ENCODE measurements at regions not wholly inside any gene's neighbourhood (a gene's known extent, or its start where the extent isn't known, plus 50 kb on each side); places are given as distances from the start of the nearest gene placed in this dataset.

DNA sequence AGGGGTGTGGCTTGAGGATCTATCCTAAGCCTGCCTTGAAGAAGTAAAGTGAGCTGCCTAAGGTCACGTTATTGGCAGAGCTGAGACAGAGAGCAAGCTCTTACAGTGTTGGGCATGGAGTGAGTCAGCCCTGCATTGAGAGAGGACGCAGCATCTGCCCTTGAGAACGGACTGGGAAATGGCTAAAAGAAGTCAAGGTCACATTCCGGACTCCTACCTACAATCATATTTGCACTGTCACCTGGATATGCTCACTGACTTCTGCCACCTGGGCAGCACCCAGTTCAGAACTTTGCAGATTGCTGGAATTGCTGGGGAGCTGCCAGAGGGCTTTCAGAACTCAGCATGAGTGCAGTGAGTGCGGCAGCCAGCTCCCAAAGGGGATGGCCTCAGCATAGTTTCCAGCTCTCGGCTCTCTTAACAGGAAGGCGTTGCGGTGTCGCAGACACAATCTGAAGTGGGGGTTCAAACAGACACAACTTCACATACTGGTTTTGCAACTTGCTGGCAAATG is 199.3 kb upstream of the SGK1 start:
- peaks cover 9% of the 10 kb centered on the region for H3K4me1 Mint-ChIP-seq
- no peaks in the 10 kb centered on the region for H3K27me3 Mint-ChIP-seq
- no peak overlapping the region for H3K27ac Mint-ChIP-seq
- no peak overlapping the region for H3K4me3 Mint-ChIP-seq
- H3K9me3 Mint-ChIP-seq = no peaks in the 10 kb centered on the region
- no peaks in the 10 kb centered on the region for H3K36me3 Mint-ChIP-seq (ENCODE audit: low read depth)
- no peak for ATAC-seq (replicated peaks)

DNA sequence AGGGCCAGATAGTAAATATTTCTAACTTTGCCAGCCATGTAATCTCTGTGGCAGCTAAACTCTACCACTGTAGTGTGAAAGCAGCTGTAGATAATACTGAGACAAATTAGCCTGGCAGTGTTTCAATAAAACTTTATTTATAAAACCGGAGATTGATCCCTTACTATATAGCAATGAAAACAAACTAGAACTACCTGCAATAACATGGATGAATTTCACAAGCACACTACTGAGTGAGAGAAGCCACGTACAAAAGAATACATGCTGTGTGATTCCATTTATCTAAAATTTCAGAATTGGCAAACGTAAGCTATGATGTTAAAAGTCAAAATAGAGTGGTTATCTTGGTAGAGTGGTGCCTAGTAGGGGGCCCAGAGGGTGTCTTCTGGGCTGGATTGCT is 198.7 kb upstream of the SGK1 start:
- no peak overlapping the region for H3K4me3 Mint-ChIP-seq
- H3K27ac Mint-ChIP-seq = no peak overlapping the region
- H3K36me3 Mint-ChIP-seq (ENCODE audit: low read depth) = no peaks in the 10 kb centered on the region
- peaks cover 9% of the 10 kb centered on the region for H3K4me1 Mint-ChIP-seq
- H3K27me3 Mint-ChIP-seq = no peaks in the 10 kb centered on the region
- ATAC-seq (replicated peaks) = no peak
- H3K9me3 Mint-ChIP-seq = no peaks in the 10 kb centered on the region

DNA sequence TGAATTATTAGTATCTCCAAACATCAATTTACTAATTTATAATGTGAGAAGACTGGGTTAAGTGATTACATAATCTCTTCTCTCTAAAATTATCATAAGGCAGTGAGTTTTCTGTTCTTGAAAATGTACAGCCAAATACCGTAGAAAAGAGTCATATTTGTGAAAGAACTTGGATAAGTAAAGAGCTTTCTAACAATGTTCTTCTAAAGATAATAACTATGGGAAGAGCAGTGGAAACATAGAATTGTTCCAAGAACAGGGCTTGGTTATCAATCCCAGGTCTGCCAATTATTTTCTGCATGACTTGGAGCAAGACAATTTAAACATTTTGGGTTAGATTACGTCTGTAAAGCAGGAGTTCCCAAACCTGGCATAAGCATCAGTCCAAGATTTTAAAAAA is 198.1 kb upstream of the SGK1 start:
- Mint-ChIP-seq H3K36me3 (ENCODE audit: low read depth) (no peaks in the 10 kb centered on the region), H3K27ac (no peak overlapping the region), H3K4me3 (no peak overlapping the region), H3K27me3 (no peaks in the 10 kb centered on the region), H3K4me1 (peaks cover 7% of the 10 kb centered on the region), H3K9me3 (no peaks in the 10 kb centered on the region)
- ATAC-seq (replicated peaks) = no peak

DNA sequence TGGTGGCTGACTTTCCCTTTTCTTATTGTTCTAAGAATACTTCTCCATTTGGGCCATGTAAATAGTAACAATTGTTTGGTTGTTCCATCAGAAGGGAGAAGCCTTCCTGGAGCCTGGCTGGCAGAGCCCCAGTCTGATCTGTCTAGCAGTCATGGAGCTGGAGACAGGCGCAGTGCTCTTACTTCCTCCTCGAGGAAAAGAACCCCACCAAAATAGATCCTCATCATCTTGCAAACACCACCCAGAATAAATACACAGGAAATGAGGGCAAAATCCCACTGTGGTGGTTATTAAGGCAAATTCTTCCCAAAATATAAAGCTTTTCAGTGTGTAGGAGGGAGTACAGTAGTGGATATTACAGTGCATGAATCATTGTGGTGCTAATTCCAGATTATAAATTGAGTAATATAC is 195.1 kb upstream of the SGK1 start:
- Mint-ChIP-seq H3K36me3 (ENCODE audit: low read depth) (no peaks in the 10 kb centered on the region), H3K4me1 (no peaks in the 10 kb centered on the region), H3K4me3 (no peak overlapping the region), H3K27ac (no peak overlapping the region), H3K9me3 (no peaks in the 10 kb centered on the region), H3K27me3 (no peaks in the 10 kb centered on the region)
- ATAC-seq (replicated peaks) = no peak

DNA sequence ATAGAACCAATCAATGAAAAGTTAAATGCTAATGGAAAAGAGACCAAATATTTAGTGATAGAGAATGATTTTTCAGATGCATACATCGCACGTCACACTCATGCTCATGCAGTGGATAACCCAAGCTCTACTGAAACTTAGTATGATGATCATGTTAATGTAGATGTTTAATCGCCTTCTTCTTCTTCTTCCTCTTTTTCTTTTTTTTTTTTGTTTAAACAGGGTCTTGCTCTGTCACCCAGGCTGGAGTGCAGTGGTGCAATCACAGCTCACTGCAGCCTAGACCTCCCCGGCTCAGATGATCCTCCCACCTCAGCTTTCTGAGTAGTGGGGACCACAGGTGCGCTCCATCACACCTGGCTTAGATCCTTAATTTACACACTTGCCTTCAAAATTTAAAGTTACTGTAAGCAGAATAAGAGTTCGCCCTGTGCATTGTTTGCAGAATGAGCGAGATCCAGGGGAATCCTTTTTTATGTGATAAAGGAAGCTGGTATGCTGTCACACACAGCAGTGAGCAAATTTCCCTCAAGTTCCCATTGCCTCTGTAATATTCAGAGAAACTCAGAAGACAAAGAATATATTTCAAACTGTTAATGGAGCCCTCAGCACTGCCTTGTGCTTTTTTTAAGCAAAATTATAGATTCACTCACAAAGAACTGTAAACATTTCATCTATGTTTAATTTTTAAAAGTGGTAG is 194.2 kb upstream of the SGK1 start:
- no peaks in the 10 kb centered on the region for H3K36me3 Mint-ChIP-seq (ENCODE audit: low read depth)
- no peaks in the 10 kb centered on the region for H3K4me1 Mint-ChIP-seq
- no peaks in the 10 kb centered on the region for H3K27me3 Mint-ChIP-seq
- no peak for ATAC-seq (replicated peaks)
- no peak overlapping the region for H3K4me3 Mint-ChIP-seq
- no peak overlapping the region for H3K27ac Mint-ChIP-seq
- no peaks in the 10 kb centered on the region for H3K9me3 Mint-ChIP-seq

DNA sequence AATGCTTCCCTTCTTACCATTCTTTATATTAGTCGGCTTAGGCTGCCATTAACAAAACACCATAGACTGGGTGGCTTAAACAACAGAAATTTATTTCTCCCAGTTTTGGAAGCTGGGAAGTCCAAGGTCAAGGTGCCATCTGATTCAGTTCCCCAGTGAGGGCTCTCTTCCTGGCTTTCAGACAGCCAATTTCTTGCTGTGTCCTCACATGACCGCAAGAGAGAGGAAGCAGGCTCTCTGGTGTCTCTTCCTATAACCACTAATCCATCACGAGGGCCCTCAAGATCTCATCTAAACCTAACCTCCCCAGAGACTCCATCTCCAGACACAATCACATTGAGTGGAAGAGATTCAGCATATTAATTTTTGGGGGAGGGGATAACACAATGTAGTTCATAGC is 193.0 kb upstream of the SGK1 start:
- Mint-ChIP-seq H3K27me3 (no peaks in the 10 kb centered on the region), H3K4me3 (no peak overlapping the region), H3K27ac (no peak overlapping the region), H3K4me1 (no peaks in the 10 kb centered on the region), H3K9me3 (no peaks in the 10 kb centered on the region), H3K36me3 (ENCODE audit: low read depth) (no peaks in the 10 kb centered on the region)
- no peak for ATAC-seq (replicated peaks)

DNA sequence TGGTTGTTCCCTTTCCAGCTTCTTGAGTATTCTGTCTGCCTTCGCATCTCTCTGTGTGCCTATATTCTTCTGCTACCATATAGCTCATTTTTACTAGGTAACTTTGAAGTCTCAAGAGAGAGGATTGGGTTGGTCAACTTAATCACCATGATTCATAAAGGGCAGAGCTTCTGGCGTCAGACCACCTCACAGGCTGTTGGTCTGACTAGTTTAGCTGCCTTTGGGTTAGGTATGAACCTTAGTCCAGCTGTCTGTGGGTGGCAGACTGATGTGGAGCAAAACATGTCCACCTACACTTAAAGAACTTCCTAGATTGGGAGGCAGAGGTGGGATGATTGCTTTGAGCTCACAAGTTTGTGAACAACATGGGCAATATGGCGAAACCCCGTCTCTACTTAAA is 192.2 kb upstream of the SGK1 start:
- no peak for ATAC-seq (replicated peaks)

DNA sequence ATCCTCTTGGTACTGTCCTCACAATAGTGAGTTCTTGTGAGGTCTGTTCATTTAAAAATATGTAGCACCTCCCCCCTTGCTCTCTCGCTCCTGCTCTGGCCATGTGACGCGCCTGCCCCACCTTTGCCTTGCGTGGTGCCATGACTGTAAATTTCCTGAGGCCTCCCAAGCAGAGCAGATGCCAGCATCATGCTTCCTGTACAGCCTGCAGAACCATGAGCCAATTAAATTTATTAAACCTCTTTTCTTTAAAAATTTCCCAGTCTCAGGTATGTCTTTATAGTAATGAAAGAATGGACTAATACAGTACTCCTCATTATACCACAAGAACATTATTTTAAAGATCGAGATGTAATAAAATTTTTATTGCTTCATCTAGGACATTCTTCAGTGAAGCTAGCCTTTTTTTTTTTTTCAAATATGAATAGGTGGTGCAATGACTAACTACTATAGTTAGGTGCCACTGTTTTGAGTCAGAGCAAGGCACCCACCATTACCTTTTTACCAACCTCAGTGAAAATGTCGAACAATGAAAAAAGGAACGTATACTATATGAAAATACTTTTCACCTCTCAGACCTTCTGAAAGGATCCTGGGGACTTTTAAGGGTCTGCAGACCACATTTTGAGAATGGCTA is 191.1 kb upstream of the SGK1 start:
- Mint-ChIP-seq H3K36me3 (ENCODE audit: low read depth) (no peaks in the 10 kb centered on the region), H3K4me3 (no peak overlapping the region), H3K4me1 (no peaks in the 10 kb centered on the region), H3K9me3 (no peaks in the 10 kb centered on the region), H3K27ac (no peak overlapping the region), H3K27me3 (no peaks in the 10 kb centered on the region)
- ATAC-seq (replicated peaks) = peak; percentile 47

More for the DNA sequence above, 192.2 kb upstream of the SGK1 start:
- Mint-ChIP-seq H3K4me1 (no peaks in the 10 kb centered on the region), H3K4me3 (no peak overlapping the region), H3K27ac (no peak overlapping the region), H3K9me3 (no peaks in the 10 kb centered on the region), H3K27me3 (no peaks in the 10 kb centered on the region), H3K36me3 (ENCODE audit: low read depth) (no peaks in the 10 kb centered on the region)

DNA sequence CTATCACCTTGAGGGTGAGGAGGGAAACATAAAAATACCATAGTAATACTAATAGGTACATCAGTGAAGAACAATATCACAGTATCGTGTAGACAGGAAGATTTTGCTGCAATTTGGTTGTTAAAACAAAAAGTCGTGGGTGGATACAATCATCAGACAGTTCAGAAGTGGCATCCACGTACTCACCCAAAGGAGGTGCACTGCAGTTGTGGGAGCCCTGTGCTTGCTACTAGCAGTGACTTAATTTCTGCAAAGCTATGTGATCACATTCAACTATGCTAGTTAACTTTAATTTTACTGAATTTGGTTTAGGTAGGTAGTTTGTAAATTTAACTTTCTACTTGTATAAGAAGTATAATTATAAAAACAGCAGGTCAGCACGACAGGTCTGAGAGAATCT is 188.2 kb upstream of the SGK1 start:
- Mint-ChIP-seq H3K27me3 (no peaks in the 10 kb centered on the region), H3K4me3 (no peak overlapping the region)
- no peak for ATAC-seq (replicated peaks)

DNA sequence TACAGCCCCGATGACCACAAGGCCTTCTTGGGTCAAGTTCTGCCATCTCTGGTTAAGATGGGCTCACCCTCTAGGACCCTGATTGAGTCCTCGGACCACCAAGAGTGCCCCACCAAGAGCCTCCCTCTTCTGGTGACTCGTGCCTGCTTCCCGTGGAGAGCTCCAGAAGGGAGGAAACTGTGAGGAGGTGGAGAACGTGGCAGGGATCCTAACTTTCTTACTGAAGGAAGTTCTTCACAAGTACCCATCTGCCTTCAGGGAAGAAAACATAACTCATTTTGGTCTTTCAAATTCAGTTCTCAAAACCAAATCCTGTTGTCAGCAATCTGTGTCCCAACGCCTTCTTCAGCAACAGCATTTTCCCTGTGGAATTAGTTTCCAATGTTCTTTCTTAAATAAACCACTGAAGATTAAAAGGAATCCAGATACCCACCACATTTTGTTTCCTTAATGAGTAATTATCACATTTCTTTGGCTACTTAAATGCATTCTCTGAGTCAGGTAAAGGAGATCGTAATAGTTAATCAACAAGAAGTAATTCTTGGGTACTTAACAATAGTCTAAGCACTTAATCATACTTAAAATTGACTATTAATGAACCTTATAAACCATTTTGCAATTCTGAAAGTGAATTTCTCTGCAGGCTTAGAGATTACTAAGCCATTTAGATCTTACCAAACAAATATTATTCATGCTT is 185.8 kb upstream of the SGK1 start:
- ATAC-seq (replicated peaks) = no peak
- Mint-ChIP-seq H3K27ac (no peak overlapping the region), H3K9me3 (no peaks in the 10 kb centered on the region), H3K4me3 (no peak overlapping the region), H3K27me3 (no peaks in the 10 kb centered on the region), H3K4me1 (no peaks in the 10 kb centered on the region), H3K36me3 (ENCODE audit: low read depth) (no peaks in the 10 kb centered on the region)

More for the DNA sequence above, 188.2 kb upstream of the SGK1 start:
- Mint-ChIP-seq H3K27ac (no peak overlapping the region), H3K4me1 (no peaks in the 10 kb centered on the region), H3K9me3 (no peaks in the 10 kb centered on the region), H3K36me3 (ENCODE audit: low read depth) (no peaks in the 10 kb centered on the region)

DNA sequence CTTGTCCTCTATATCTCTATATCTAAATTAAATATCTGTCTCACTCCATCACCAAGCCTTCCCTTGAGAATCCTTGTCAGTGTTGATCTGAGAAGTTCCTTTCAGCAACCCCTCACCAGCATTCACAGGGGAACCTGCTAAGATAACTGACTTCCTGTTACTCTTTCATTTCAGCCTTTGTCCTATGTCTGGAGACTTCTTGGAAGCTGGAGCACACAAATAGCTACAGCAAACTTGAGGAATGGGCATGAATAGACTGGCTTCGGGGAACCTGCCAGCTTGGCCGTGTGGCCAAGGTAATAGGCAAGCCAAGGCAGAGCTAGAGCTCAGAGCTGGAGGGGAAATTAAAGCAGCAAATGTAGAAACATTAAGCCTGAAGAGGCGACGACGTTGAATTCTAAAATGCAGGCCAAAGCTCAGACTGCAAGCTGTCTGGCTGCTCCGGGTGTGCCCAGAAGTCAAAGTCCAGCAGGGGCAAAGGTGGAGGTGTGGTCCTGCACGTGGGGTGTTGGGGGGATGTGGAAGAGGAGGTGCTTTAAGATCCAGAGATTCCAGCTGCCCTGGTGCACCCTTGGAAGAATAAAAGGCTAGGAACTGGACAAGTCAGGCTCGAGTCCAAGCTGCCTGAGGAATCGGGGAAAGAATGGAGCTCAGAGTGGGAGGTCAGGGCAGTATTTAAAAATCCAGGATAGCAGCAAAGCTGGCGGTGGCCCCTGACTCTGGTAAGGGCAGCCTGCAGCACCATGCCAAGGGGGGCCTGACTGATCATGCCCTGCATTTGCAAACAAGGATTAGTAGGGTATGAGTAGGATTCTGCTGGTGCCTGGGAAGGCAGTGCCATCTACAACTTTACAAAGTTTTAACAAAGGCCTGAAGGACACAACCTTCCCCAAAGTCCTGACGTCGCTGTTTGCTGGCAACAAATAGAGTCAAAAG is 185.0 kb upstream of the SGK1 start:
- ATAC-seq (replicated peaks) = no peak
- Mint-ChIP-seq H3K4me1 (no peaks in the 10 kb centered on the region), H3K4me3 (no peak overlapping the region), H3K9me3 (no peaks in the 10 kb centered on the region), H3K27me3 (peaks cover 4% of the 10 kb centered on the region), H3K27ac (no peak overlapping the region), H3K36me3 (ENCODE audit: low read depth) (no peaks in the 10 kb centered on the region)

DNA sequence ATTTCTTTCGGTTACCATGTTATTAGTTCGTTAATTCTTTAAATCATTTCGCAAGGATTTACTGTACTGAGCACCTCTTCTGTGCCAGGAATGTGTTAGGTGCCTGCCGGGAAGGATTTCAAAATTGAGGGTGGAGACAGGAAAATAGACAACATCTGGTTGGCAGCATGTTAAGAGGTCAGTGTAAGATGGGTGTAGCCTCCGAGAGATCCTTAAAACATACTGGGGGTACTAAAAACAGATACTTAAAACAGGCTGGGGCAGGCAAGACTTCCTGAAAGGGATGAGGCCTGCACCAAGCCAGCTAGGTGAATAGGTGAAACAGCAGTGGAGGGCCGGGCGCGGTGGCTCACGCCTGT is 178.0 kb upstream of the SGK1 start:
- H3K36me3 Mint-ChIP-seq (ENCODE audit: low read depth) = no peaks in the 10 kb centered on the region
- no peaks in the 10 kb centered on the region for H3K4me1 Mint-ChIP-seq
- no peak overlapping the region for H3K27ac Mint-ChIP-seq
- H3K27me3 Mint-ChIP-seq = peaks cover 4% of the 10 kb centered on the region
- ATAC-seq (replicated peaks) = no peak
- no peak overlapping the region for H3K4me3 Mint-ChIP-seq
- no peaks in the 10 kb centered on the region for H3K9me3 Mint-ChIP-seq

DNA sequence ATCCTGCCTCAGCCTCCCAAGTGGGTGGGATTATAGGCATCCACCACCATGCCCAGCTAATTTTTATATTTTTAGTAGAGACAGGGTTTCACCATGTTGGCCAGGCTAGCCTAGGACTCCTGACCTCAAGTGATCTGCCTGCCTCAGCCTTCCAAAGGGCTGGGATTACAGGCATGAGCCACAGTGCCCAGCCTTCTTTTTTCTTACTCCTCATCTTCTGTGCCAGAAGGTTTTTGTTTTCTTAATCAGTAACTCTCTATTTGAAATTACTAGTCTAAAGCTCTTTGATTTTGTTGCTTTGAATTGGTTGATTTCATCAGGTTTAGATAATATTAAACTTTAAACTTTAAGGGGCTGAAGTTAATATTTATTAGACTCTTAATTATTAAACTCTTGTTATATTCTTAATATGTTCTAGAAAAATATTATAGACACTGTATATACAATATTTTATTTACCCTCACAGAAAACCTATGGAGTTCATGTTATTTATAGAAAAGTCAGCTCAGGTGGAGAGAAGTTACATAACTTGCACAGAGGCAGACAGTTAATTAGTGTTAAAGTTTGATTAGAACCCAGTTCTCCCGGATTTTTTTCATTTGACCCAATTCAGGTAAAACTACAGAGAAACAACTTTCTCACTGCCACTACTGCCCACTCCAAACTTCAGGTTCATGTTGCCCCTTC is 177.4 kb upstream of the SGK1 start:
- H3K27me3 Mint-ChIP-seq = peaks cover 4% of the 10 kb centered on the region
- no peaks in the 10 kb centered on the region for H3K36me3 Mint-ChIP-seq (ENCODE audit: low read depth)
- H3K27ac Mint-ChIP-seq = no peak overlapping the region
- no peaks in the 10 kb centered on the region for H3K4me1 Mint-ChIP-seq
- no peaks in the 10 kb centered on the region for H3K9me3 Mint-ChIP-seq
- no peak for ATAC-seq (replicated peaks)
- no peak overlapping the region for H3K4me3 Mint-ChIP-seq

DNA sequence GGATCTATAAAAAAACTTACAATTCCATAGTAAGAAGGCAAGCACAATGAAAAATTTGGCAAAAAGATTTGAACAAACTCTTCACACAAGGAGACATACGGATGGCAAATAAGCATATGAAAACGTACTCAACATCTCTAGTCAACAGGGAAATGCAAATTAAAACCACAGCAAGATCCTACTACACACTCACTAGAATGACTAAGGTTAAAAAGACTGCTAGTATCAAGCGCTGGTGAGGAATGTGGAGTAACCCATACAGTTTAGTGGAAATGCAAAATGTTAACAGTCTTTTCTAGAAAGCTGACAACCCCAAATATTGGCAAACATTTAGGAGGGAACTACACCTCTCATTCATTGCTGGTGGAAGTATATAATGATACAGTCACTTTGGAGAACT is 175.9 kb upstream of the SGK1 start:
- Mint-ChIP-seq H3K4me3 (no peak overlapping the region), H3K36me3 (ENCODE audit: low read depth) (no peaks in the 10 kb centered on the region), H3K27ac (no peak overlapping the region), H3K4me1 (no peaks in the 10 kb centered on the region), H3K27me3 (peaks cover 4% of the 10 kb centered on the region), H3K9me3 (no peaks in the 10 kb centered on the region)
- peak; percentile 64 for ATAC-seq (replicated peaks)

Measured in activated T-helper 17 cell treated with anti-CD3 and anti-CD28 coated beads, Interleukin-2, amount 50 U/mL, for 72 hours (primary cell).